ENCODE measurements at regions not wholly inside any gene's neighbourhood (a gene's known extent, or its start where the extent isn't known, plus 50 kb on each side); places are given as distances from the start of the nearest gene placed in this dataset.

GRCh38 chr6:74170118-74170517 lies 474.1 kb downstream of the CD109 start:
- TF ChIP-seq ZNF8 (CRISPR knock-in tag; IDR thresholded peaks at IDR 0.05) (no peak), ZC3H10 (CRISPR knock-in tag; IDR thresholded peaks at IDR 0.05) (no peak), GLIS3 (CRISPR knock-in tag; IDR thresholded peaks at IDR 0.05) (no peak), ZNF70 (CRISPR knock-in tag; IDR thresholded peaks at IDR 0.05) (no peak), ZFP3 (CRISPR knock-in tag; IDR thresholded peaks at IDR 0.05) (no peak), PATZ1 (CRISPR knock-in tag; IDR thresholded peaks at IDR 0.05; ENCODE audit: borderline replicate concordance) (no peak), SNAI2 (CRISPR knock-in tag; IDR thresholded peaks at IDR 0.05) (no peak), POU6F1 (CRISPR knock-in tag; IDR thresholded peaks at IDR 0.05; ENCODE audit: borderline replicate concordance, low read depth) (no peak), ARNTL (CRISPR knock-in tag; IDR thresholded peaks at IDR 0.05; ENCODE audit: borderline replicate concordance, low read depth) (no peak), ESRRG (CRISPR knock-in tag; IDR thresholded peaks at IDR 0.05) (no peak), PPARA (CRISPR knock-in tag; IDR thresholded peaks at IDR 0.05; ENCODE audit: borderline replicate concordance) (no peak)

Data from SK-N-SH treated with all-trans-retinoic acid at 6 μM for 48 hours (cell line).